ENCODE measurements at regions not wholly inside any gene's neighbourhood (a gene's known extent, or its start where the extent isn't known, plus 50 kb on each side); places are given as distances from the start of the nearest gene placed in this dataset.

- no peak for TF ChIP-seq CTCF (IDR thresholded peaks at IDR 0.05)
- TF ChIP-seq POLR2A (IDR thresholded peaks at IDR 0.05): no peak
Observed at GRCh38 chr5:148909040-148909439, 82.6 kb downstream of the ADRB2 start.
